Fibroblast of the aortic adventitia (primary cell): ENCODE measurements at regions not wholly inside any gene's neighbourhood (a gene's known extent, or its start where the extent isn't known, plus 50 kb on each side); places are given as distances from the start of the nearest gene placed in this dataset.

Source experiments
- DNase-seq: peaks from one replicate; pipeline ENCODE4 v3.0.0-alpha.2; 2010; ENCODE audit warnings: low read depth
- H3K4me3 ChIP-seq: 2 replicates; pipeline ENCODE4 v1.5.1; 2011; ENCODE audit warnings: low read depth, mild to moderate bottlenecking, control low read depth, low read length, moderate library complexity
- CTCF ChIP-seq: IDR thresholded peaks from 2 replicates; pipeline ENCODE4 v1.5.1; 2011; ENCODE audit warnings: mild to moderate bottlenecking, low read length, control low read depth, inconsistent platforms; ENCODE audit not compliant: insufficient read depth

- DNase-seq = no peak
- no peak overlapping the region for H3K4me3 ChIP-seq
- no peak for TF ChIP-seq CTCF
These were observed 63.7 kb upstream of the HPF1 start for GRCh38 chr4:169821402-169821801.

GRCh38 chr4:169818063-169818679 is 60.4 kb upstream of the HPF1 start:
- no peak for TF ChIP-seq CTCF
- H3K4me3 ChIP-seq = no peak overlapping the region
- no peak for DNase-seq

GRCh38 chr4:169815606-169816005 is 57.9 kb upstream of the HPF1 start:
- no peak for DNase-seq
- no peak for TF ChIP-seq CTCF
- H3K4me3 ChIP-seq = no peak overlapping the region

- TF ChIP-seq CTCF = no peak
- no peak overlapping the region for H3K4me3 ChIP-seq
- no peak for DNase-seq
These were observed 53.7 kb upstream of the HPF1 start for GRCh38 chr4:169811476-169811875.

GRCh38 chr4:169810325-169811323 is 52.9 kb upstream of the HPF1 start:
- no peak overlapping the region for H3K4me3 ChIP-seq
- DNase-seq = peak; percentile 91
- peak; percentile 86 for TF ChIP-seq CTCF

- no peak for TF ChIP-seq CTCF
- no peak for DNase-seq
- H3K4me3 ChIP-seq = no peak overlapping the region
These were observed 50.3 kb upstream of the HPF1 start for GRCh38 chr4:169807934-169808509.
